ENCODE measurements at regions not wholly inside any gene's neighbourhood (a gene's known extent, or its start where the extent isn't known, plus 50 kb on each side); places are given as distances from the start of the nearest gene placed in this dataset.

GRCh38 chr10:23608926-23609325 lies 170.1 kb downstream of the OTUD1 start:
- Histone ChIP-seq H3K9me3 (replicated peaks in 1 of 2; ENCODE audit: control insufficient read depth in 2 of 2, insufficient read depth in 1 of 2, low read depth in 1 of 2, low read length in 2 of 2) (no peaks in the 10 kb centered on the region), H3K4me1 (ENCODE audit: control insufficient read depth in 2 of 2, insufficient read depth in 1 of 2, low read depth in 1 of 2, low read length in 2 of 2) (no peaks in the 10 kb centered on the region), H2BK12ac (ENCODE audit: low read length) (no peak overlapping the region), H4K8ac (ENCODE audit: low read depth, low read length) (no peak overlapping the region), H3K27ac (replicated peaks; ENCODE audit: low read length) (no peak overlapping the region), H3K4me2 (ENCODE audit: insufficient read depth, low read length, poor library complexity, severe bottlenecking) (no peak overlapping the region), H3K36me3 (replicated peaks in 1 of 2; ENCODE audit: control insufficient read depth in 2 of 2, insufficient read depth in 2 of 2, low read length in 2 of 2) (no peaks in the 10 kb centered on the region), H3K14ac (ENCODE audit: low read length) (no peak overlapping the region), H2BK120ac (ENCODE audit: low read depth, low read length) (no peak overlapping the region), H2AK5ac (ENCODE audit: low read depth, low read length) (no peak overlapping the region), H3K4me3 (ENCODE audit: low read length in 2 of 2) (no peak overlapping the region), H3K27me3 (ENCODE audit: control insufficient read depth in 3 of 3, insufficient read depth in 3 of 3, low read depth in 1 of 3, low read length in 3 of 3) (no peaks in the 10 kb centered on the region), H3K18ac (ENCODE audit: low read length) (no peak overlapping the region), H4K91ac (ENCODE audit: low read depth, low read length, poor library complexity) (no peak overlapping the region), H2BK5ac (ENCODE audit: low read length) (no peak overlapping the region), H3K9ac (ENCODE audit: low read depth, low read length, poor library complexity) (no peak overlapping the region), H3K23ac (ENCODE audit: low read depth, low read length, poor library complexity) (no peak overlapping the region), H3K4ac (ENCODE audit: low read length) (no peak overlapping the region), H3K79me1 (ENCODE audit: low read depth, low read length) (no peaks in the 10 kb centered on the region), H2BK15ac (ENCODE audit: low read length) (no peak overlapping the region), H2AFZ (ENCODE audit: low read length) (no peak overlapping the region)
- DNase-seq (ENCODE audit: low spot score), result no peak
- no CpG with 5 or more reads among the region's 7 CpGs for WGBS, 2 donors (ENCODE audit: extremely low coverage in 2 of 2, insufficient read length in 2 of 2, insufficient replicate concordance in 1 of 2)

GRCh38 chr10:23610626-23611307 lies 171.9 kb downstream of the OTUD1 start:
- H3K9ac ChIP-seq (ENCODE audit: low read depth, low read length, poor library complexity), result no peak overlapping the region
- H3K27me3 ChIP-seq (ENCODE audit: control insufficient read depth in 3 of 3, insufficient read depth in 3 of 3, low read depth in 1 of 3, low read length in 3 of 3), result no peaks in the 10 kb centered on the region
- no peaks in the 10 kb centered on the region for H3K9me3 ChIP-seq (replicated peaks in 1 of 2; ENCODE audit: control insufficient read depth in 2 of 2, insufficient read depth in 1 of 2, low read depth in 1 of 2, low read length in 2 of 2)
- no peak overlapping the region for H3K23ac ChIP-seq (ENCODE audit: low read depth, low read length, poor library complexity)
- no peak overlapping the region for H2BK12ac ChIP-seq (ENCODE audit: low read length)
- DNase-seq (ENCODE audit: low spot score), result no peak
- no peak overlapping the region for H3K14ac ChIP-seq (ENCODE audit: low read length)
- H3K36me3 ChIP-seq (replicated peaks in 1 of 2; ENCODE audit: control insufficient read depth in 2 of 2, insufficient read depth in 2 of 2, low read length in 2 of 2), result no peaks in the 10 kb centered on the region
- H2BK15ac ChIP-seq (ENCODE audit: low read length), result no peak overlapping the region
- H3K79me1 ChIP-seq (ENCODE audit: low read depth, low read length), result no peaks in the 10 kb centered on the region
- no peak overlapping the region for H3K27ac ChIP-seq (replicated peaks; ENCODE audit: low read length)
- H4K8ac ChIP-seq (ENCODE audit: low read depth, low read length), result no peak overlapping the region
- H2AK5ac ChIP-seq (ENCODE audit: low read depth, low read length), result no peak overlapping the region
- H3K4me1 ChIP-seq (ENCODE audit: control insufficient read depth in 2 of 2, insufficient read depth in 1 of 2, low read depth in 1 of 2, low read length in 2 of 2), result no peaks in the 10 kb centered on the region
- no peak overlapping the region for H2BK120ac ChIP-seq (ENCODE audit: low read depth, low read length)
- no peak overlapping the region for H3K4me2 ChIP-seq (ENCODE audit: insufficient read depth, low read length, poor library complexity, severe bottlenecking)
- no peak overlapping the region for H2AFZ ChIP-seq (ENCODE audit: low read length)
- no peak overlapping the region for H3K18ac ChIP-seq (ENCODE audit: low read length)
- H3K4ac ChIP-seq (ENCODE audit: low read length), result no peak overlapping the region
- WGBS, 2 donors (ENCODE audit: extremely low coverage in 2 of 2, insufficient read length in 2 of 2, insufficient replicate concordance in 1 of 2), result no CpG with 5 or more reads among the region's 4 CpGs
- no peak overlapping the region for H2BK5ac ChIP-seq (ENCODE audit: low read length)
- no peak overlapping the region for H3K4me3 ChIP-seq (ENCODE audit: low read length in 2 of 2)
- H4K91ac ChIP-seq (ENCODE audit: low read depth, low read length, poor library complexity), result no peak overlapping the region

- no peak overlapping the region for H3K27ac ChIP-seq (replicated peaks; ENCODE audit: low read length)
- H3K9me3 ChIP-seq (replicated peaks in 1 of 2; ENCODE audit: control insufficient read depth in 2 of 2, insufficient read depth in 1 of 2, low read depth in 1 of 2, low read length in 2 of 2), result no peaks in the 10 kb centered on the region
- H3K14ac ChIP-seq (ENCODE audit: low read length), result no peak overlapping the region
- H2AFZ ChIP-seq (ENCODE audit: low read length), result no peak overlapping the region
- no peak overlapping the region for H3K9ac ChIP-seq (ENCODE audit: low read depth, low read length, poor library complexity)
- H3K4ac ChIP-seq (ENCODE audit: low read length), result no peak overlapping the region
- no peak for DNase-seq (ENCODE audit: low spot score)
- H3K36me3 ChIP-seq (replicated peaks in 1 of 2; ENCODE audit: control insufficient read depth in 2 of 2, insufficient read depth in 2 of 2, low read length in 2 of 2), result no peaks in the 10 kb centered on the region
- no peak overlapping the region for H2BK120ac ChIP-seq (ENCODE audit: low read depth, low read length)
- no peak overlapping the region for H3K4me3 ChIP-seq (ENCODE audit: low read length in 2 of 2)
- WGBS, 2 donors (ENCODE audit: extremely low coverage in 2 of 2, insufficient read length in 2 of 2, insufficient replicate concordance in 1 of 2), result no CpG with 5 or more reads among the region's 6 CpGs
- no peak overlapping the region for H4K8ac ChIP-seq (ENCODE audit: low read depth, low read length)
- H4K91ac ChIP-seq (ENCODE audit: low read depth, low read length, poor library complexity), result no peak overlapping the region
- no peak overlapping the region for H2AK5ac ChIP-seq (ENCODE audit: low read depth, low read length)
- no peaks in the 10 kb centered on the region for H3K79me1 ChIP-seq (ENCODE audit: low read depth, low read length)
- no peak overlapping the region for H3K23ac ChIP-seq (ENCODE audit: low read depth, low read length, poor library complexity)
- H3K4me1 ChIP-seq (ENCODE audit: control insufficient read depth in 2 of 2, insufficient read depth in 1 of 2, low read depth in 1 of 2, low read length in 2 of 2), result no peaks in the 10 kb centered on the region
- no peak overlapping the region for H2BK12ac ChIP-seq (ENCODE audit: low read length)
- H3K27me3 ChIP-seq (ENCODE audit: control insufficient read depth in 3 of 3, insufficient read depth in 3 of 3, low read depth in 1 of 3, low read length in 3 of 3), result no peaks in the 10 kb centered on the region
- H2BK15ac ChIP-seq (ENCODE audit: low read length), result no peak overlapping the region
- H3K4me2 ChIP-seq (ENCODE audit: insufficient read depth, low read length, poor library complexity, severe bottlenecking), result no peak overlapping the region
- H3K18ac ChIP-seq (ENCODE audit: low read length), result no peak overlapping the region
- no peak overlapping the region for H2BK5ac ChIP-seq (ENCODE audit: low read length)
These were observed 172.6 kb downstream of the OTUD1 start for GRCh38 chr10:23611308-23612029.

GRCh38 chr10:23613900-23614299 lies 175.0 kb downstream of the OTUD1 start:
- H2BK5ac ChIP-seq (ENCODE audit: low read length), result no peak overlapping the region
- DNase-seq (ENCODE audit: low spot score), result no peak
- H3K4me3 ChIP-seq (ENCODE audit: low read length in 2 of 2), result no peak overlapping the region
- no peak overlapping the region for H4K91ac ChIP-seq (ENCODE audit: low read depth, low read length, poor library complexity)
- no peak overlapping the region for H3K23ac ChIP-seq (ENCODE audit: low read depth, low read length, poor library complexity)
- no peaks in the 10 kb centered on the region for H3K4me1 ChIP-seq (ENCODE audit: control insufficient read depth in 2 of 2, insufficient read depth in 1 of 2, low read depth in 1 of 2, low read length in 2 of 2)
- H3K79me1 ChIP-seq (ENCODE audit: low read depth, low read length), result no peaks in the 10 kb centered on the region
- H3K9me3 ChIP-seq (replicated peaks in 1 of 2; ENCODE audit: control insufficient read depth in 2 of 2, insufficient read depth in 1 of 2, low read depth in 1 of 2, low read length in 2 of 2), result no peaks in the 10 kb centered on the region
- no peak overlapping the region for H4K8ac ChIP-seq (ENCODE audit: low read depth, low read length)
- H2BK120ac ChIP-seq (ENCODE audit: low read depth, low read length), result no peak overlapping the region
- H3K27ac ChIP-seq (replicated peaks; ENCODE audit: low read length), result no peak overlapping the region
- H3K14ac ChIP-seq (ENCODE audit: low read length), result no peak overlapping the region
- H3K18ac ChIP-seq (ENCODE audit: low read length), result no peak overlapping the region
- no peak overlapping the region for H3K9ac ChIP-seq (ENCODE audit: low read depth, low read length, poor library complexity)
- no peak overlapping the region for H3K4ac ChIP-seq (ENCODE audit: low read length)
- no CpG with 5 or more reads among the region's 2 CpGs for WGBS, 2 donors (ENCODE audit: extremely low coverage in 2 of 2, insufficient read length in 2 of 2, insufficient replicate concordance in 1 of 2)
- no peak overlapping the region for H3K4me2 ChIP-seq (ENCODE audit: insufficient read depth, low read length, poor library complexity, severe bottlenecking)
- H2BK12ac ChIP-seq (ENCODE audit: low read length), result no peak overlapping the region
- no peak overlapping the region for H2AK5ac ChIP-seq (ENCODE audit: low read depth, low read length)
- no peaks in the 10 kb centered on the region for H3K36me3 ChIP-seq (replicated peaks in 1 of 2; ENCODE audit: control insufficient read depth in 2 of 2, insufficient read depth in 2 of 2, low read length in 2 of 2)
- H2AFZ ChIP-seq (ENCODE audit: low read length), result no peak overlapping the region
- no peaks in the 10 kb centered on the region for H3K27me3 ChIP-seq (ENCODE audit: control insufficient read depth in 3 of 3, insufficient read depth in 3 of 3, low read depth in 1 of 3, low read length in 3 of 3)
- no peak overlapping the region for H2BK15ac ChIP-seq (ENCODE audit: low read length)
